ENCODE measurements at regions not wholly inside any gene's neighbourhood (a gene's known extent, or its start where the extent isn't known, plus 50 kb on each side); places are given as distances from the start of the nearest gene placed in this dataset.
"Not testable (repeated sequence)": the region's sequence is repeated elsewhere in the genome, so short reads cannot be mapped to it uniquely, and the experiment has no call there.

DNA sequence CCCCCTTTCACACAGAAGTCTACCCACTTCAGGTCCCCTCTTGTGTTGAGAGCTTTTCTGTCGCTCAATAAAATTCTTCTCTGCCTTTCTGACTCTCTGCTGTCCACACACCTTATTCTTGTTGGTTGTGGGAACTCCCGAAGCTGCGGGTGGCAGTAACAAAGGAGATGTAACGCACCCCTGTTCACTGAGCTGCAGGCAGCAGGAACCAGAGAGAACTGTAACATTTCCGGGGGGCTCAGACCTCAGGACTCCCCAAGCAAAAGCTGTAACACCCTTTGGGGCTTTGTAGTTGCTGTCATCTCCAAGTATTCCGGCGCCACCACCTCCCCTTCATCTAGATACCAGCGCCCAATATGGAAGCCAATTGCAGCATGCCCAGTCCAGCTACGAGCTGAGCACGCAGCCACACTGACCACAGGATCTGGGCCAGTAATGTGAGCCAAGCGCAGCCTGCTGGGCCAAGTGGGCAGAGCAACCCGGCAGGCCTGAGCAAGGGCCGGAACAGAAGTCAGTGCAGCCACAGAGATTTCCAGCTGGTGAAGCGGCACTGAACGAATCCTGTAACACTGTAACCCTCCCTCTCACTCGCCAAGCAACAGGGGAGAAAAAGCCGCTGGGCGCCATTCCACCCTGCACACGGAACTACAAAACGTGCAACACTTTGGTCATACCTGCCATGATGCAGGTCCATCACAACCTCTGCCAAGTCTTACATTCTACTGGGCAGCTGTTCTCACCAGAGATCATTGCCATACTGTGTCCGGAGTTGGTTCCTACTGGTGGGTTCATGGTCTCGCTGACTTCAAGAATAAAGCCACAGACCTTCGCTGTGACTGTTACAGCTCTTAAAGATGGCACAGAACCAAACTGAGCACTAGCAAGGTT, 194.3 kb downstream of the SPATA31A6 start:
- H3K27me3 Mint-ChIP-seq; H3K9me3 Mint-ChIP-seq; H3K27ac Mint-ChIP-seq; DNase-seq (ENCODE audit: low spot score); H3K36me3 Mint-ChIP-seq; H3K4me3 Mint-ChIP-seq; H3K4me1 Mint-ChIP-seq (ENCODE audit: low read depth in 2 of 2): not testable (repeated sequence)
- peak; percentile 39 to 56 for ATAC-seq

DNA sequence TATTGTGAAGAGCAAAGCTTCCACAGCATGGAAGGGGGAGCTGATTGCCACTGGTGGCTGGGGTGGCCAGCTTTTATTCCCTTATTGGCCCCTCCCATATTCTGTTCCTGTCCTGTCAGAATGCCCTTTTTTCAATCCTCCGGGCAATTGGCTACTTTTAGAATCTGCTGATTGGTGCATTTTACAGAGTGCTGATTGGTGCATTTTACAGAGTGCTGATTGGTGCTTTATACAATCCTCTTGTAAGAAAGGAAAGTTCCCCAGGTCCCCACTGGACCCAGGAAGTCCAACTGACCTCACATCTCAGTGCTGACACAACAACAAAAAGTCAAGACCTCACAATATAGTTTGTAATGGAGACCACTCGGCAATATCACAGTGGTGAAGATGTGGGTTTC, 195.0 kb downstream of the SPATA31A6 start:
- Mint-ChIP-seq H3K27ac (no peak overlapping the region), H3K27me3 (no peaks in the 10 kb centered on the region), H3K36me3 (no peaks in the 10 kb centered on the region), H3K9me3 (no peaks in the 10 kb centered on the region), H3K4me3 (no peak overlapping the region), H3K4me1 (ENCODE audit: low read depth in 2 of 2) (no peaks in the 10 kb centered on the region)
- DNase-seq (ENCODE audit: low spot score) (no peak), ATAC-seq (no peak)

DNA sequence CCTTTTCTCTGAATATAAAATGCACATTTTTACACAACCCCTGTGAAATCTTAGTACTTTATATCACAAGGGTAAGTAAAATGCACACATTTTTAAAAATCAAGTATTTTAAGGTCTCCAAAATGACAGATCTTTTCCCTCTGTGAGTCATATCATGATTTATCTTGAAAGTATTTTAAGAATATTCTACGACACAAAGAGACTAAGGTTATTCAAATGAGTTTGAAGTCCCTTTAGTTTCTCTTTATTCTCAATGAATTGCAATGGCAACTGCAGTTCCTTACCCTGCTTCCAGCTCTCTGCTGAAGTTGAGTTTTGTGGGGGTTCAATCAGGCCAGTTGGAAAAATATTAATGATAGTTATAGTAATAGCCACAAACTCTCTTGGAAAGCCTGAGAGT, 196.1 kb downstream of the SPATA31A6 start:
- H3K9me3 Mint-ChIP-seq; H3K36me3 Mint-ChIP-seq; ATAC-seq; H3K27me3 Mint-ChIP-seq; H3K4me3 Mint-ChIP-seq; H3K27ac Mint-ChIP-seq; H3K4me1 Mint-ChIP-seq (ENCODE audit: low read depth in 2 of 2); DNase-seq (ENCODE audit: low spot score): not testable (repeated sequence)

DNA sequence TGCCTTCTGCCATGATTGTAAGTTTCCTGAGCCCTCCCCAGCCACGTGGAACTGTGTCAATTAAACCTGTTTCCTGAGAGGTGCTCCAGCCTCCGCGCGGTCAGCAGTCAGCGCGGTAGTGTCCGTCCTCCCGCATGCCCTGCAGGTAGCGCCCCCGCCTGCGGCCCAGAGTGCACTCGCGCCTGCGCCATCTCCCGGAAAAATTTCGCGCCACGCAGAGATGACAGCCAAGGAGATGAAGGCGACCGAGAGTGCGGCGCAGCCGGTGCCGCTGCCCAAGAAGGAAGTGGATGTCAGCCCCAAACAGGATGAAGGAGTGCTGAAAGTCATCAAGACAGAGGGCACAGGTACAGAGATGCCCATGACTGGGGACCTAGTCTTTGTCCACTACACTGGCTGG, 201.1 kb downstream of the SPATA31A6 start:
- H3K27me3 Mint-ChIP-seq; H3K36me3 Mint-ChIP-seq; ATAC-seq; DNase-seq (ENCODE audit: low spot score); H3K4me1 Mint-ChIP-seq (ENCODE audit: low read depth in 2 of 2); H3K9me3 Mint-ChIP-seq; H3K27ac Mint-ChIP-seq; H3K4me3 Mint-ChIP-seq: not testable (repeated sequence)

DNA sequence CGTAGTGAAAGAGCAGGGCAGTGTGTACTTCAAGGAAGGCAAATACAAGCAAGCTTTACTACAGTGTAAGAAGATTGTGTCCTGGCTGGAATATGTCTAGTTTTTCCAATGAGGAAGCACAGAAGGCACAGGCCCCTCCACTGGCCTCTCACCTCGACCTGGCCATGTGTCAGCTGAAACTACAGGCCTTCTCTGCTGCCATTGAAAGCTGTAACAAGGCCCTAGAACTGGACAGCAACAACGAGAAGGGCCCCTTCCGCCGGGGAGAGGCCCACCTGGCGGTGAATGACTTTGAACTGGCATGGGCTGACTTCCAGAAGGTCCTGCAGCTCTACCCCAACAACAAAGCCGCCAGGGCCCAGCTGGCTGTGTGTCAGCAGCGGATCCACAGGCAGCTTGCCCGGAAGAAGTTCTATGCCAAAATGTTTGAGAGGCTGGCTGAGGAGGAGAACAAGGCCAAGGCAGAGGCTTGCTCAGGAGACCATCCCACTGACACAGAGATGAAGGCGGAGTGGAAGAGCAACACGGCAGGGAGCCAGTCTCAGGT, 202.2 kb downstream of the SPATA31A6 start:
- ATAC-seq; H3K4me1 Mint-ChIP-seq (ENCODE audit: low read depth in 2 of 2); H3K27me3 Mint-ChIP-seq: not testable (repeated sequence)

DNA sequence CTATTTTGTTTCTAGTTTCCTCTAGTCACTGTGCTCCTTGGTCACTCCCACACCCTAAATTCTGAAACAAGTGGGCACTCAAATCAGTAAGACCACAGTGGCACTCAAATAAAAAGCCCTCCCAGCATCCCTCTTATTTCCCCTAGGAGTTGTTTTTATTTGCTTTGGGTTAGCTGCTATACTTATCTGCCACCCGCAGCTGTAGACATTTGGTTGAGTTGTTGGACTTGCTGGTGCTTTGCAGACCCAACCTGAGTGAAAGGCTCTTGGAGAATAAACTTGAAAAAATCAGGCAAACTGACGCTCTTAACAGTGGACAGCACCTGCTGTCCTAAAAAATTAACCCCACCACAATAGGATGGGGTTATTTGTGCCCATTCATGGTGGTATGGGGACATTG, 203.0 kb downstream of the SPATA31A6 start:
- no peaks in the 10 kb centered on the region for H3K36me3 Mint-ChIP-seq
- DNase-seq (ENCODE audit: low spot score) (no peak), ATAC-seq (peak in 1 of 2 donors; percentile 26)
- H3K9me3 Mint-ChIP-seq: no peaks in the 10 kb centered on the region
- H3K27ac Mint-ChIP-seq: no peak overlapping the region
- no peaks in the 10 kb centered on the region for H3K4me1 Mint-ChIP-seq (ENCODE audit: low read depth in 2 of 2)
- no peaks in the 10 kb centered on the region for H3K27me3 Mint-ChIP-seq
- H3K4me3 Mint-ChIP-seq: no peak overlapping the region

More for the DNA sequence above, 202.2 kb downstream of the SPATA31A6 start:
- not testable (repeated sequence) for H3K4me3 Mint-ChIP-seq; H3K9me3 Mint-ChIP-seq; H3K27ac Mint-ChIP-seq; DNase-seq (ENCODE audit: low spot score); H3K36me3 Mint-ChIP-seq

DNA sequence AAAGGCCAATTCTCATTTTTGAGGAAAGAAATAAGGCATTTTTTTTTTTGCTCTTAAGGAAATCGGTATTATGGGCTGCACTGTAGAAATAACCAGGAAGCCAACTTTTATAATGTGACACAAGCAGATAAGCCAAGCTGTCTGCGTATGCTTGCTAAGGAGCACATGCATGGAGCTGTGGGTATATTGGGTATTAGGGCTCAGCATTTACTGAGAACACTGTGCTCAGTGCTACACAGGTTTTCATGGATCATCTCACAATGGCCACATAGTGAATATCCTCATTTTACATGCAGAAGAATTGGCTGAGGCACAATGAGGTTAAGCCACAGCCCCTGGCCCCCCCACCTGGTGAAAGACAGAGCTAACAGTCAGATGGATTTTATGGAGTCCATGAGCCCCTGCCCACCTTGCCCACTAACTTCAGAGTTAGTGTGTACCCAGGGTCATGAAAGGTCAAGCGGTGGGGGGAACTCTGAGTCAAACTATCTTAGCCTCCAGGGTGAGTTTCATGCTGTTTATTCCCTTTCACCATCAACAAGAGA, 204.8 kb downstream of the SPATA31A6 start:
- Mint-ChIP-seq H3K4me1 (ENCODE audit: low read depth in 2 of 2) (no peaks in the 10 kb centered on the region), H3K4me3 (no peak overlapping the region), H3K9me3 (no peaks in the 10 kb centered on the region), H3K36me3 (no peaks in the 10 kb centered on the region), H3K27ac (no peak overlapping the region), H3K27me3 (no peaks in the 10 kb centered on the region)
- ATAC-seq (peak; percentile 32 to 46), DNase-seq (ENCODE audit: low spot score) (no peak)

DNA sequence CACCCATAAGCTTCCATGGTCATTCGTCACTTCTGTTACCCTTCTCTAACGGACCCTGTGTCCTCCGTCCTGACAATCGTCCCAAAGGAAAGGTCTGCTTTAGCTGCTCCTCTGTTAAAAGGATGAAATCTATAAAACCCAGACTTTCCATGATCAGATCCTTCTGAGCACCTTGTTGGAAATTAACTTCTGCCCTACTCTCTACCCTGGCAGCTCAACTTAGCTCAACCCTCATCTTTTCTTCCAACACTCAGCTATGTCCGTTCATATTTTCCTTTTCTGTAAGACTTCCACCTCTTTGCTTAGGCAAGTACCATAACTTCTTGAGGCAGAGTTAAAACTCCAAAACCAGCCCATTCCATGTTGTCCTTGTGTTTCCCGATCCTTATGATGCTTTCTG, 205.4 kb downstream of the SPATA31A6 start:
- no peak overlapping the region for H3K27ac Mint-ChIP-seq
- ATAC-seq: peak; percentile 26 to 43
- no peak overlapping the region for H3K4me3 Mint-ChIP-seq
- H3K27me3 Mint-ChIP-seq: no peaks in the 10 kb centered on the region
- no peak for DNase-seq (ENCODE audit: low spot score)
- no peaks in the 10 kb centered on the region for H3K4me1 Mint-ChIP-seq (ENCODE audit: low read depth in 2 of 2)
- H3K9me3 Mint-ChIP-seq: no peaks in the 10 kb centered on the region
- no peaks in the 10 kb centered on the region for H3K36me3 Mint-ChIP-seq

DNA sequence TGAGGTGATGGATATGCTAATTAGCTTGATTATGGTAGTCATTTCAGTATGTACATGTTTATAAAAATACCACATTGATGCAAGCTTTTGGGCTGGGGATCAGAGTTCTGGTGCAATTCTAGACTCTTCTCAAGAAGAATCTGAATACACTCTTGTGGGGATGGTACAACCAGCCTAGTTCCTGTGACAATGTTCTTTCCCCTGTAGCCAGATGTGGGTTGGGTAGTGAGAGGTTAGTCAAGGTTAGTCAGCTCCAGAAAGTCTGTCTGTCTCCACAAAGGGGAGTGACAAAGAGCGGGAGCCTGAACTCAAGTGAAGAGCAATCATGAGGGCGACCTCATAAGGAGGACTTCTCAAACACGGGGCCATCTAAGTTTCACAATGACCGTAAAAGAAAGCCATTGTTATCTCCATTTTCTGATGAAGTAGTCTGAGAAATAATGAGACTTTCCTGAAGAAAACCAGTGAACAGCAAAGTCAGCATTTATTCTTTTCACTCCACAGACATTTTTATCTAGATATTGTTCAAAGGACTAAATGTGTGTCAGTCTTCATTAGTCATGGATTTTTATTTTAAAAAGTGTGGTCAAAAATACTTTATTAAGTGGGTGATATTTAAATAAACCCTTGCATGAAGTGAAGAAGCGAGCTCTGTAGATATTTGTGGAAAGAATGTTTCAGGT, 209.5 kb downstream of the SPATA31A6 start:
- H3K27ac Mint-ChIP-seq; H3K27me3 Mint-ChIP-seq; H3K4me1 Mint-ChIP-seq (ENCODE audit: low read depth in 2 of 2); DNase-seq (ENCODE audit: low spot score); H3K9me3 Mint-ChIP-seq; H3K36me3 Mint-ChIP-seq; H3K4me3 Mint-ChIP-seq: not testable (repeated sequence)
- peak in 1 of 2 donors; percentile 53 for ATAC-seq

DNA sequence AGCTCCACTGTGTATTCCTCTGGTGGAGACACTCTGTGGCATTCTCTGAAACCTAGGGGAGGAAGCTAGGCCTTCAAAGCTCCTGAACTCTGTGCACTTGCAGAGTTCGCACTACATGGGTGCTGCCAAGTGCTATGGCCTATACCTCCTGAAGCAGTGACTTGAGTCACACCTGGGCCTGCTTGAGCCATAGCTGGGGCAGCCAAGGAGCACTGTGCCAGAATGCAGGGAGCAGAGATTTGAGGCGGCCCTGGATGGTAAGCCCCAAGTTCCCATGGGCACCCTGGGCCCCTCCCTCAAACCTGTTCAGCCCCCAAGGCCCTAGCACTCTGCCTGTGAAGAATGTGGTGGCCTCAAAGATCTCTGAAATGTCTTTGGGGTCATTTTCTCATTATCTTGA, 212.9 kb downstream of the SPATA31A6 start:
- H3K9me3 Mint-ChIP-seq: peaks cover 3% of the 10 kb centered on the region
- ATAC-seq: peak; percentile 14 to 61
- H3K36me3 Mint-ChIP-seq: no peaks in the 10 kb centered on the region
- no peak overlapping the region for H3K4me3 Mint-ChIP-seq
- no peak for DNase-seq (ENCODE audit: low spot score)
- no peaks in the 10 kb centered on the region for H3K27me3 Mint-ChIP-seq
- no peak overlapping the region for H3K27ac Mint-ChIP-seq
- no peaks in the 10 kb centered on the region for H3K4me1 Mint-ChIP-seq (ENCODE audit: low read depth in 2 of 2)

DNA sequence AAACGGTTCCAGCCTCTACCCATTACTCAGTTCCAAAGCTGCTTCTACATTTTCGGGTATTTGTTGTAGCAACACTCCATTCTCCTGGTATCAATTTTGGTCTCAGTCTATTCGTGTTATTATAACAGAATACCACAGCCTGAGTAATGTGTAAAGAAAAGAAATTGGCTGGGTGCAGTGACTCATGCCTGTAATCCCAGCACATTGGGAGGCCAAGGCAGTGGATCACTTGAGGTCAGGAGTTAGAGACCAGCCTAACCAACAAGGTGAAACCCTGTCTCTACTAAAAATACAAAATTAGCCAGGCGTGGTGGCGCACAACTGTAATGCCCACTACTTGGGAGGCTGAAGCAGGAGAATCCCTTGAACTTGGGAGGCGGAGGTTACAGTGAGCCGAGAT, 213.9 kb downstream of the SPATA31A6 start:
- ATAC-seq: not testable (repeated sequence)

DNA sequence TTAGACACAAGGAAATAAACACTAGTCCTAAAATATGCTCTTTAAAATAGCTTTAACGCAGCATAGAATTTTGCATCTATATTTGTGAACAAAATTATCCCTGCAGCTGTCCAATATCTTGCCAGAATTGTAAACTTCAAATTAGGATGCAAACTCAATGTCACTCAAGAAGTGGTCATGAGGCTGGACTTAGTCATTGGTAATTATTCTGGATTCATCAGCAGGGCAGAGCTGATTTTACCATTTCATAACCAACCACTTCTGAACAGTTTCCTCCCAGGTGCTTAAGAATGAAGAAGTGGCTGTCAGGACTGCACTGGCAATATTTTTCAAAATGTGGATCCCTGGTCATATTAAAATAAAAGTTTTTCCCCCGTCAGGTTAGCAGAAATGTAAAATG, 219.5 kb downstream of the SPATA31A6 start:
- H3K4me3 Mint-ChIP-seq; H3K27me3 Mint-ChIP-seq; H3K4me1 Mint-ChIP-seq (ENCODE audit: low read depth in 2 of 2); H3K27ac Mint-ChIP-seq; ATAC-seq; H3K9me3 Mint-ChIP-seq; DNase-seq (ENCODE audit: low spot score); H3K36me3 Mint-ChIP-seq: not testable (repeated sequence)

More for the DNA sequence above, 213.9 kb downstream of the SPATA31A6 start:
- not testable (repeated sequence) for H3K27ac Mint-ChIP-seq; H3K9me3 Mint-ChIP-seq; H3K4me1 Mint-ChIP-seq (ENCODE audit: low read depth in 2 of 2); H3K27me3 Mint-ChIP-seq; H3K4me3 Mint-ChIP-seq; DNase-seq (ENCODE audit: low spot score); H3K36me3 Mint-ChIP-seq

DNA sequence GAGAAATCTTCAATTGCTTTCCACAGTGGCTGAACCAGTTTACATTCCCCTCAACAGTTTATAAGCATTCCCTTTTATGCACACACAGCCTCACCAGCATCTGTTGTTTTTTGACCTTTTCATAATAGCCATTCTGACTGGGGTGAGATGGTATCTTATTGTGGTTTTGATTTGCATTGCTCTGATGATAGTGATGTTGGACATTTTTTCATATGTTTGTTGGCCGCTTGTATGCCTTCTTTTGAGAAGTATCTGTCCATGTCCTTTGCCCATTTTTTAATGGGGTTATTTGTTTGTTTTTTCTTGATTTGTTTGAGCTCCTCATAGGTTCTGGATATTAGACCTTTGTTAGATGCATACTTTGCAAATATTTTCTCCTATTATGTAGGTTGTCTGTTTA, 226.1 kb downstream of the SPATA31A6 start:
- H3K4me1 Mint-ChIP-seq (ENCODE audit: low read depth in 2 of 2); DNase-seq (ENCODE audit: low spot score); ATAC-seq; H3K4me3 Mint-ChIP-seq; H3K27ac Mint-ChIP-seq; H3K9me3 Mint-ChIP-seq; H3K27me3 Mint-ChIP-seq; H3K36me3 Mint-ChIP-seq: not testable (repeated sequence)

DNA sequence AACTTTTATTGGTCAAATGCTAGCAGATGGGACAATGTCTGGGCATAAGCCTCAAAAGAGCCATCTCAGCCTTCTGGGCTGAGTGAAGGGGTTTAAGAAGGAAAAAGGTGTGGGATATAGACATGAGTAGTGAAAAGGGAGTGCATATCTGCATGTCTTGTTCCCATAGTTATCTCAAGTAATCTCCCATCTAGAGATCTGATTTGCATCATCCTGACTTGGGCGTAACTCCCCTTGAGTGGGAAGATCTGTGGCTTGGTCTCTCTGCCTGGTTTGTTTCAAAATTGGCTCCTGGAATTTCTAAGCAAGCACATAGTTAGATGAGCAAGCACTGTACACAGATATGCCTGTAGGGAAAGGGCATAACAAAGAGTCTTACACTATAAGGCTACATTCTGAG, 228.9 kb downstream of the SPATA31A6 start:
- H3K4me3 Mint-ChIP-seq; H3K4me1 Mint-ChIP-seq (ENCODE audit: low read depth in 2 of 2); ATAC-seq; H3K9me3 Mint-ChIP-seq; H3K36me3 Mint-ChIP-seq; H3K27ac Mint-ChIP-seq; DNase-seq (ENCODE audit: low spot score); H3K27me3 Mint-ChIP-seq: not testable (repeated sequence)
